Glutamatergic neuron (in vitro differentiated cells): ENCODE measurements at regions not wholly inside any gene's neighbourhood (a gene's known extent, or its start where the extent isn't known, plus 50 kb on each side); places are given as distances from the start of the nearest gene placed in this dataset.

Source experiments
- DNase-seq: peaks from one replicate; pipeline ENCODE4 v3.0.0; 2022
- H3K27ac Mint-ChIP-seq: one replicate; pipeline ENCODE4 v1.8.0; 2020; ENCODE audit warnings: mild to moderate bottlenecking, mixed read lengths, inconsistent platforms; ENCODE audit not compliant: unreplicated experiment
- H3K27me3 Mint-ChIP-seq: one replicate; pipeline ENCODE4 v1.8.0; 2020; ENCODE audit warnings: mild to moderate bottlenecking, moderate library complexity, mixed read lengths, inconsistent platforms; ENCODE audit not compliant: unreplicated experiment
- H3K36me3 Mint-ChIP-seq: one replicate; pipeline ENCODE4 v1.8.0; 2020; ENCODE audit warnings: mild to moderate bottlenecking, mixed read lengths, inconsistent platforms; ENCODE audit not compliant: unreplicated experiment
- H3K4me1 Mint-ChIP-seq: one replicate; pipeline ENCODE4 v1.8.0; 2020; ENCODE audit warnings: mild to moderate bottlenecking, low read depth, mixed read lengths, inconsistent platforms; ENCODE audit not compliant: unreplicated experiment
- H3K4me3 Mint-ChIP-seq: one replicate; pipeline ENCODE4 v1.8.0; 2020; ENCODE audit warnings: mild to moderate bottlenecking, mixed read lengths, inconsistent platforms; ENCODE audit not compliant: unreplicated experiment
- H3K9me3 Mint-ChIP-seq: one replicate; pipeline ENCODE4 v1.8.0; 2020; ENCODE audit warnings: mild to moderate bottlenecking, moderate library complexity, mixed read lengths, inconsistent platforms; ENCODE audit not compliant: unreplicated experiment
- CTCF ChIP-seq: fragments of 200-600 bp; sonication (generic); IDR thresholded peaks from one replicate; pipeline ENCODE4 v1.5.0; 2021; ENCODE audit not compliant: partially characterized antibody, unreplicated experiment

GRCh38 chr18:22860807-22861206, 72.3 kb upstream of the RBBP8 start:
- Mint-ChIP-seq H3K9me3 (no peaks in the 10 kb centered on the region), H3K27me3 (no peaks in the 10 kb centered on the region), H3K27ac (no peak overlapping the region), H3K4me1 (no peaks in the 10 kb centered on the region), H3K4me3 (no peak overlapping the region), H3K36me3 (no peaks in the 10 kb centered on the region)
- no peak for DNase-seq
- no peak for TF ChIP-seq CTCF

GRCh38 chr18:22865354-22866116, 67.6 kb upstream of the RBBP8 start:
- Mint-ChIP-seq H3K27me3 (no peaks in the 10 kb centered on the region), H3K27ac (no peak overlapping the region), H3K9me3 (no peaks in the 10 kb centered on the region), H3K4me1 (no peaks in the 10 kb centered on the region), H3K4me3 (no peak overlapping the region), H3K36me3 (no peaks in the 10 kb centered on the region)
- no peak for DNase-seq
- TF ChIP-seq CTCF = no peak

- Mint-ChIP-seq H3K4me3 (no peak overlapping the region), H3K27ac (no peak overlapping the region), H3K9me3 (no peaks in the 10 kb centered on the region), H3K36me3 (no peaks in the 10 kb centered on the region), H3K27me3 (peaks cover 2% of the 10 kb centered on the region), H3K4me1 (no peaks in the 10 kb centered on the region)
- no peak for TF ChIP-seq CTCF
- no peak for DNase-seq
Measured at GRCh38 chr18:22868831-22869230, 64.3 kb upstream of the RBBP8 start.

- DNase-seq = no peak
- H3K9me3 Mint-ChIP-seq = no peaks in the 10 kb centered on the region
- no peaks in the 10 kb centered on the region for H3K4me1 Mint-ChIP-seq
- no peak for TF ChIP-seq CTCF
- no peak overlapping the region for H3K4me3 Mint-ChIP-seq
- H3K27ac Mint-ChIP-seq = no peak overlapping the region
- peaks cover 2% of the 10 kb centered on the region for H3K27me3 Mint-ChIP-seq
- no peaks in the 10 kb centered on the region for H3K36me3 Mint-ChIP-seq
Measured at GRCh38 chr18:22871809-22872525, 61.2 kb upstream of the RBBP8 start.
